HG02884 (cell line): ENCODE measurements at regions not wholly inside any gene's neighbourhood (a gene's known extent, or its start where the extent isn't known, plus 50 kb on each side); places are given as distances from the start of the nearest gene placed in this dataset.

ENCODE experiments used
- ATAC-seq: cut with Tn5 transposase; IDR thresholded peaks from one replicate; pipeline ENCODE4 v1.9.1; 2021; ENCODE audit warnings: mild to moderate bottlenecking, moderate library complexity; ENCODE audit not compliant: unreplicated experiment

- no peak for ATAC-seq
Measured at GRCh38 chr3:14286887-14287500, 108.4 kb downstream of the LSM3 start.

DNA sequence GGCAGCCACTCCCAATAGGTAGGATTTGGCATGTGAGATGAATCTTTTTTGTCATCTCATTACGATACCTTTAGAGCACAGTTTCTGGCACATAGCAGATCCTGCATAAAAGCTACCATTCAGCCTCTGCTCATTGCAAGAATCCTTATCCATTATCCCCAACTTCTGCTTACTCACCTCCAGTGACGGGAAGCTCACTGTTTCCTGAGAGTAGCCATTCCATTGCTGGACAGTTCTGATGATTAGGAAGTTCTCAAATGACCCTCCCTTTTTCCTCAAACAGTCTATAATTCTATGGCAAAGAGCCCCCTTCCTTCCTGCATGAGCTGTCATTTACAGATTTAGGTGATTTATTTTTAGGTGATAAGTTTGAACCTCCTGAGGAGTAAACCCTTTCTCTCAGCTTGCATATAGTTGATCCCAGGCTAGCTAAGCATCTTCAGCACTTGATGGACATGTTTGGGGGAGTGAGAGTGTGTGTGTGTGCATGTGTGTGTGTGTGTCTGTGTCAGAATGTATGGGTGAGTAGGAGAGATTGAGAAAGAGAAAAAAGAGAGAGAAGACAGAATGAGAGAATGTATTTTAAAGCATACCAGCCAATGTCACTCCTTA lies 109.7 kb downstream of the LSM3 start:
- no peak for ATAC-seq

DNA sequence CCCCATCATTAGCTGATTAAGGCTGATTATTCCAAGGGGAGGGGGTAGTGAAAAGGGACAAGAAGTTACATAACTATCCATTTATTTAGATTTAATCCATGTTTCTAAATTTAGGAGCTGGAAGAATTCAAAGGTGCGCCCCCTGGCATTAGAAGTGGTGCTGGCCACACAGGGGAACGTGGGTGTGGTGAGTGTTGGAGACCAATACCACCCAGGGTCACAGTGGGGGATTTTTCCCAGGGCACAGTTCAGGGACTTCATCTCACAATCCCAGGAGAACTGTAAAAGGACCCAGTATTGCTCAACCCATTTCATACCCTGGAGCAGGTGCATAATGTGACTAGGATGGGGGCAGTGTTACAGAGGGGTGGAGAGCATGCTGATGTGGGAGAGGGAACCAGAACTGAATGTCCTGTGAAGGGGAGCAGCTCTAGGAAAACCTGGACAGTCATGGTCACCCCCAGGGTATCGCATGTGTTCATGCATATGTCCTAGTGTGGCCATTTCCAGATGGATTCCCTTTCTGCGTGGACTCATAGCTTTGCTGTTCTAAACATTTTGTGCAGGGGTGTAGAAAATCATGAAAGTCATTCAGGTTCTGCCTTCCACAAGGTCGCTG lies 110.3 kb downstream of the LSM3 start:
- no peak for ATAC-seq

- ATAC-seq, result no peak
Measured at GRCh38 chr3:14289590-14290461, 111.2 kb downstream of the LSM3 start.

- no peak for ATAC-seq
Measured at GRCh38 chr3:14290631-14291385, 111.6 kb upstream of the SLC6A6 start.

GRCh38 chr3:14295037-14295436 lies 107.4 kb upstream of the SLC6A6 start:
- ATAC-seq, result no peak

DNA sequence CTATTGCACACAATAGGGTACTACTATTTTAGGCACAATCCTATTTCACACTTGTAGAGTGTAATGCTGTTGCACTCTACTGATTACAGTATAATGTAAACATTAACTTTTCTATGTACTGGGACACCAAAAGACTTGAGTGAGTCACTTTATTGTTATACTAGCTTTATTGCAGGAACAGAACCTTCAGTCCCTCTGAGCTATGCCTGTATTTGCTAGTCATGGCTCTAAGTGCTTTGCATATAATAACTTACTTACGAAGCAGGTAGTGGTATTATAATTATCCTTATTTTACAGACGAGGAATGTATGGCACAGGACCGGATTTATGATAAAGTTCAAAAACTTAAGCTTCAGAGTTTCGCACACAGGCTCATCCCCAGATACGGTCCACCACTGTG lies 106.6 kb upstream of the SLC6A6 start:
- no peak for ATAC-seq

DNA sequence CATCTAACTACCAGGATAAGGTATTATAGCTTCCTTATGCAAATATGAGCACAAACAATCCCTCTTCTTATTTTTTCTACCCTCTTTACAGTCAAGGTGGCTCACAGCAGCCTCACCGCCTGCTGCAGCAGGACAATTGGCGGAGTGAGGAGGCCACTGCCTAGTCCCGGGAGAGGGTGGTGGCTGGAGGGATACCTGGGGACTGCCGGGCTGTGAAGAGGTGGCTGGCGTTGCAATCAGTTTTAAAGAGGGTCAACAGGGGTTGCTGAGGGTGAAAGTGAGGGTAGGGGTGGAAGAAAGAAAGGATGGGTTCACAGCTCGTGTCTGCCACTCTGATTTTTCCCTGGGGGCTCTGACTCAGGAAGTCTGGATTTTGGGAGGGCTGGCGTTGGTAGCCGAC lies 105.1 kb upstream of the SLC6A6 start:
- ATAC-seq, result no peak

DNA sequence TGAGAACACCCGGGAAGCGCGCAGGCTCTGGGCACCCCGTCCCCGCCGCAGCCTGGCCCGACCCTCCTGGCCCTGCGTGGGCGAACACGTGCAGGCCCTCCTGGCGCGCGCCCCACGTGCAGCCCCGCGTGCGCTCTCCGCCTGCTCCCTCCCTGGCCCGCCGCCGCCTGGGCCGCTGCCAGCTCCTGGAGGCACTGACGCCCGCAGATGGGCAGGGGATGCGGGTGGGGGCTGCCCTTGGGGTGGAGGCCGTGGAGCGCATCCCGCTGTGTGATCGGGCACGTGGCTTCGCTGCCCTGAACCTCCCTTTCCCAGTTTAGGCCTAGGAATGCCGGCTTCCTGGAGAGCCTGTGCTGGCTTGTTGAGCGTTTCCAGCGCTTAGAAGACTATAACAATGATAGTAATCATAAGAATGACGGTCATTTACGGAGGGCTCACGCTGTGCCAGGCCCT lies 104.6 kb upstream of the SLC6A6 start:
- no peak for ATAC-seq

DNA sequence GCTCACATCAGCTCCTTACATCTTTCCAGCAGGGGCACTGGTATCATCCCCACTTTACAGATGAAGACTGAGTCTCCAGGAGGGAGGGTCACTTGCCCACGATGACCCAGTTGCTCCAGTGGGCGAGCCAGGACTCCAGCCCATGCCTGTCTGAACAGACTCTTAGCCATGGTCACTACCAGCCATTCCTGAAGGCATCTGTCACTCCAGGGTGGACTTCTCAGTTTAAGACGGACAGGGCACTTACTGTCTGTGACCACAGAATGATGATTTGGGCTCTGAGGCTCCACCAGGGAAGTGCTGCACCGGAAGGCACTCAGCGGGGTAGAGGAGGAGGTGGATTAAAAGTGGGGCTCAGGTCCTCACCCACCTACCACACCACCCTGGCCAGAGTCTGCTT lies 104.0 kb upstream of the SLC6A6 start:
- ATAC-seq, result no peak

DNA sequence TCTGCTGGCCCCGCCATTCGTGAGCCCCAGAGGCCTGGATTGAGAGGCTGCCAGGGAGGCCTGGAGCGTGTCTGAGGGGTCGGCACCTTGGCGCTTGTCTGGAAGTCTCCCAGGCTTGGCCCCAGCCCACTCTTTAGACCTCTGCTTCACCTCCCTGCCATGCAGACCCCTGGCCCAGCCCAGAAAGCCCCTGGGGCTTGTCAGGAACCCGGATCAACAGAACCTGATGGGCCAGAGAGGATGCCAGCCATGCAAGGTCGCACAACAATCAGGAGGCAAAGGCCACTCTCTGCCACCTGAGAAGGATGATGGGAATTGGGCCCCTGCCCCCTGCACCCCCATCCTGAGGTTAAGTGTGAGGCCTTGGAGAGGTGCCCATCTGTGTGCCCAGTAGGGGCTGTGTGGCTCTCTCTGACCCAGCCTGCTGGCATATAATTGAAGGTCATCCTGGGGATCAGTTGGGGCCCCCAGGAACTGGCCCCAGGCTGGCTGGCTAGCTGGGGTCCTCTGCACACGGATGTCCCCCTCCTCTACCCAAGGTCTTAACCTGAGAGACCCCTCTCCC lies 103.3 kb upstream of the SLC6A6 start:
- no peak for ATAC-seq

DNA sequence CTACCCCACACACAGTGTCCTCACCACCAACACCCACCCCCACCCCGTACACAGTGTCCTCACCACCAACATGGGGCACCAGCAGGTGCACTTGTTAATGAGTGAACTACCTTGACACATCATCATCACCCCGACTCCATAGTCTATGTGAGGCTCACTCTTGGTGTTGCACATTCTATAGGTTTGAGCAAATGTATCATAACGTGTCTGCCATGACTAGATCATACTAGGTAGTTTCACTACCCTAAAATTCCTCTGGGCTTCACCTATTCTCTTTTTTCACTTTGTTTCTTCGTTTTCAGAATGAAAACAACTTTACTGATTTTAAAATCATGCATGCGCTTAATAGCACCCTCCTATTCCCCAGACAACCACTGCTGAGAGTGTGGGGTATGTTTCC lies 102.6 kb upstream of the SLC6A6 start:
- no peak for ATAC-seq

GRCh38 chr3:14300721-14301399 lies 101.5 kb upstream of the SLC6A6 start:
- no peak for ATAC-seq

DNA sequence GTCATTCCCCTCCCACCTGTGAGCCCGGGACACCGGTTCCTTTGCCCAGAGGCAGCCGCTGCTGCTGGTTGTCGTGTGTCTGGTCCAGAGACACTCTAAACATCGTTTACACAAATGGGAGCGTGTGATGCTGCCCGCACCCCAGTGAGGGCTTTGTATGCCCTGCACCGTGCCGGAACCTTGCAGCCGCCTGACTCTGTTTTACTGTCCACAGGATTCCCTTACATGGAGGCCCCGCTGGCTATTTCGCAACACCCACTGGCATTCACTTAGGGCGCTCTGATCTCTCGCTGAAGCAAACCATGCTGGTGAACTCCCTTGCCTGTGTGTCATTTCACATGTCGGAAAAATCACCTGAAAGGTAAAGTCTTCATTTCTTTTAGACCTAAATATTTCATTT lies 100.8 kb upstream of the SLC6A6 start:
- ATAC-seq, result no peak

GRCh38 chr3:14303336-14304100 lies 98.9 kb upstream of the SLC6A6 start:
- no peak for ATAC-seq

DNA sequence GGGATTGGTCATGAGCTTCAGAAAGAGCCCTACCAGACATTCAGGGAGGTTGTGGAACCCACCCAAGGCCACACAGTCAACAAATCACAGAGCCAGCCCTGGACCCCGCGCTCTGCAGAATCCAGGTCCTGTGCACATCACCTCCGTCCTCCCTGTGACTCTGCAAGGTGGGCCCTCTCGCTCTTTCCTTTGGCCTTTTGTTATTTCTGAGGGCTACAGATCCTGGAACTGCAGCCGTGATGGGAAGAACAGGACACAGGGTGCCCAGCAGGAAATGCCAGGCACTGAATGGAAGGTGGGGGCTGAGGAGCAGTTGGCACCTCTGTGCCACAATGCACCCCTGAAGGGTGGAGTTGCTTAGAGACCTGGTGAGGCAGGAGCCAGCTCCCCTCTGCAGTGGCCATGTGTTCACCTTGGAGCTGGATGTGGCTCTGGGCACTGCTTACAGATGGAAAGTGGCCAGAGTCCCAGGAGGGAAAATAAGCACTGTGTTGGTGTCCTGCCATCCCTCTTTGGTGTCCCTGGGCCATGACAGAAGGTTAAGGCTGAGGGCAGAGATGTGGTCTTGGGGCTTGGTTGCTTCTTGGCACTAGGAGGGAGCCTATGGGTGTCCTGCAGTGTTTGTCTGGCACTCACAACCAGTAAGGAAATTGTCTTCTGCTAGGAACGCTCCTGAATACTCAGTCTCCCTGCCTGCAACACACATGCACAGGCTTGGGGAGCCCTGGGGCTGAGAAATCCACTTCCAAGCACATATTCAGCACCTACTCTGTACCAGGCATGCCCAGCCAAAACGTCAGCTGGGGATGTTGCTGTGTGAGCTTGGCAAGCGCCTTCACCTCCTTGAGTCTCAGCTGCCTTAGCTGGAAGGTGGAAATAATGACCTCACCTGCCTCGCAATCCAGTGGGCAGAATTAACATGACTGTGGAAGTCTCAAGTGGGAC lies 98.0 kb upstream of the SLC6A6 start:
- no peak for ATAC-seq

DNA sequence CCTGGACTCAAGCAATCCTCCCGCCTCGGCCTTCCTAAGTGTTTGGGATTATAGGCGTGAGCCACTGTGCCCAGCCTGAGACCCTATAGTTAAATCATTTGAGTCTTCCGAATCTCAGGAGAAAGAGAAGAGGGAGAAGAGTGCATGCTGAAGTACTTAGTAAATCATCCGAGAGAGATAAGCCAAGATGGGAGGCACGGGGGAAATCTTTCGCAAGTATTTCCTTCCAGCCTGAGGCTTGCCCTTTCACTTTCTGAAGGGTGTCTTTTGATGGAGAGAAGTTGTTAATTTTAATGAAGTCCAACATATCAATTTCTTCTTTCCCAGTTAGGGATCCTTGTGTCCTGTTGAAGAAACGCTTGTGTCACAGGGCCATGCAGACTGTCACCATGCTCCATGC lies 97.1 kb upstream of the SLC6A6 start:
- no peak for ATAC-seq

GRCh38 chr3:14306142-14306541 lies 96.3 kb upstream of the SLC6A6 start:
- ATAC-seq, result no peak
